PC-3 (cell line): ENCODE measurements at regions not wholly inside any gene's neighbourhood (a gene's known extent, or its start where the extent isn't known, plus 50 kb on each side); places are given as distances from the start of the nearest gene placed in this dataset.

Experiments
- ATAC-seq: fragments of 200-7000 bp; cut with Tn5 transposase; 2 replicates; pipeline ENCODE4 v1.9.1; 2020; ENCODE audit warnings: mild to moderate bottlenecking, moderate library complexity
- BruUV-seq: library from RNA; stranded (reverse); fragments of 400-500 nt; replicated peaks from 2 replicates; lab custom pipeline; 2021; lab: Mats Ljungman, UMichigan
- CTCF ChIA-PET: fragments of 300-600 bp; sonication (Branson Sonifier 250); formaldehyde crosslinking; loops from one replicate; lab custom pipeline; 2022; ENCODE audit warnings: antibody characterized with exemption; lab: Charles Lee
- POLR2A ChIA-PET: fragments of 300-600 bp; sonication (Branson Sonifier 250); formaldehyde crosslinking; loops from one replicate; lab custom pipeline; 2022; ENCODE audit warnings: antibody characterized with exemption; ENCODE audit not compliant: unreplicated experiment; lab: Charles Lee
- DNase-seq: peaks from one replicate; pipeline ENCODE4 v3.0.0-alpha.2; 2015
- H2AFZ ChIP-seq: fragments of 300-600 bp; sonication (generic); 2 replicates; pipeline ENCODE4 v1.6.0; 2016; ENCODE audit warnings: antibody characterized with exemption, low read length
- H3F3A ChIP-seq: fragments of 300-600 bp; sonication (generic); one replicate; pipeline ENCODE4 v1.6.0; 2017; ENCODE audit warnings: antibody characterized with exemption, low read length, control low read depth, mild to moderate bottlenecking; ENCODE audit not compliant: unreplicated experiment
- H3K27ac ChIP-seq: fragments of 300-600 bp; sonication (generic); 2 replicates; pipeline ENCODE4 v1.5.1; 2016; ENCODE audit warnings: mild to moderate bottlenecking, low read length
- H3K27me3 ChIP-seq: fragments of 300-600 bp; sonication (generic); 2 replicates; pipeline ENCODE4 v1.6.1; 2016; ENCODE audit warnings: low read length, mixed read lengths
- H3K36me3 ChIP-seq: fragments of 300-600 bp; sonication (generic); 2 replicates; pipeline ENCODE4 v1.6.1; 2016; ENCODE audit warnings: low read depth, mixed run types, low read length, mixed read lengths
- H3K4me1 ChIP-seq: fragments of 300-600 bp; sonication (generic); 2 replicates; pipeline ENCODE4 v1.5.1; 2016; ENCODE audit warnings: low read length; ENCODE audit not compliant: insufficient read depth
- H3K4me2 ChIP-seq: fragments of 300-600 bp; sonication (generic); 2 replicates; pipeline ENCODE4 v1.6.0; 2016; ENCODE audit warnings: low read length
- H3K4me3 ChIP-seq: fragments of 300-600 bp; sonication (generic); 2 replicates; pipeline ENCODE4 v1.5.1; 2016; ENCODE audit warnings: mild to moderate bottlenecking, low read length, mixed read lengths
- H3K79me2 ChIP-seq: fragments of 300-600 bp; sonication (generic); 2 replicates; pipeline ENCODE4 v1.6.1; 2017; ENCODE audit warnings: low read length, mixed read lengths
- H3K9ac ChIP-seq: fragments of 300-600 bp; sonication (generic); 2 replicates; pipeline ENCODE4 v1.6.0; 2016; ENCODE audit warnings: mild to moderate bottlenecking, low read length
- H3K9me2 ChIP-seq: fragments of 300-600 bp; sonication (generic); replicated peaks from 2 replicates; pipeline ENCODE4 v1.6.1; 2016; ENCODE audit warnings: mixed run types, low read length, mixed read lengths
- H3K9me3 ChIP-seq: fragments of 300-600 bp; sonication (generic); 2 replicates; pipeline ENCODE4 v1.6.1; 2016; ENCODE audit warnings: low read length, mixed read lengths
- H4K20me1 ChIP-seq: fragments of 300-600 bp; sonication (generic); 2 replicates; pipeline ENCODE4 v1.6.1; 2016; ENCODE audit warnings: low read length, mixed read lengths
- EZH2 ChIP-seq: fragments of 300-600 bp; sonication (generic); IDR thresholded peaks from one replicate; pipeline ENCODE4 v1.6.1; 2017; ENCODE audit warnings: antibody characterized with exemption, mild to moderate bottlenecking, low read length; ENCODE audit not compliant: unreplicated experiment
- EZH2phosphoT487 ChIP-seq: fragments of 300-600 bp; sonication (generic); IDR thresholded peaks from 2 replicates; pipeline ENCODE4 v1.6.1; 2018; ENCODE audit warnings: mild to moderate bottlenecking, antibody characterized with exemption, low read length, borderline replicate concordance
- intact Hi-C: fragments of 100-400 bp; cut with micrococcal nuclease; formaldehyde crosslinking; loops from 2 replicates; pipeline ENCODE4 v1.9.0; 2023
- TF ChIP-seq, protein P1 (sequence below): fragments of 300-600 bp; sonication (generic); conservative IDR thresholded peaks from 2 replicates; pipeline ENCODE4 v1.5.1; 2017; ENCODE audit warnings: antibody characterized with exemption, low read depth, mild to moderate bottlenecking, low read length

DNA sequence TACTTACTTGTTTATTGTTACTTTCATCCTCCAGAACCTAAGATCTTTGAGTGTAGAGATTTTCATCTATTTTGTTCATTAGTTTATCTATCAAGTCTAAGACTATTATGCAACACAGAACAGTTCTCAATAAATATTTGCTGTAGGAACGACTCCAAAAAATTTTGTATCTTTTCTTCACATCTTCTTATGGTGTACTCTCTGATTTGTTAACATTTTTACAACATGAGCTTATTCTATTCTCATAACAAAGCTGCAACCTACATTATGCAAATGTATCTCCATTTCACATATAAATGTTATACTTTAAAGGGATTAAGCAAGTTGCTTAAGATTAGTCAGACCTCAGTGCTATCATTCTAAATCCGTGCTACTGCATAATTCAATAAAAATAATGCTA lies 514.2 kb upstream of the ZP4 start:
- Histone ChIP-seq H3K4me3 (no peak overlapping the region), H3K9me2 (no peaks in the 10 kb centered on the region), H2AFZ (no peak overlapping the region), H3K9me3 (no peaks in the 10 kb centered on the region), H3K4me2 (no peak overlapping the region), H3K27ac (no peak overlapping the region), H3K9ac (no peak overlapping the region), H3K79me2 (no peaks in the 10 kb centered on the region), H3F3A (no peaks in the 10 kb centered on the region), H3K4me1 (peaks cover 7% of the 10 kb centered on the region; the same call in 1 of the 2 replicates), H3K36me3 (no peaks in the 10 kb centered on the region), H4K20me1 (no peaks in the 10 kb centered on the region), H3K27me3 (no peaks in the 10 kb centered on the region)
- ATAC-seq (no peak), DNase-seq (no peak)
- no peak for TF ChIP-seq EZH2phosphoT487
- TF ChIP-seq EZH2, result no peak
- TF ChIP-seq, protein P1, sequence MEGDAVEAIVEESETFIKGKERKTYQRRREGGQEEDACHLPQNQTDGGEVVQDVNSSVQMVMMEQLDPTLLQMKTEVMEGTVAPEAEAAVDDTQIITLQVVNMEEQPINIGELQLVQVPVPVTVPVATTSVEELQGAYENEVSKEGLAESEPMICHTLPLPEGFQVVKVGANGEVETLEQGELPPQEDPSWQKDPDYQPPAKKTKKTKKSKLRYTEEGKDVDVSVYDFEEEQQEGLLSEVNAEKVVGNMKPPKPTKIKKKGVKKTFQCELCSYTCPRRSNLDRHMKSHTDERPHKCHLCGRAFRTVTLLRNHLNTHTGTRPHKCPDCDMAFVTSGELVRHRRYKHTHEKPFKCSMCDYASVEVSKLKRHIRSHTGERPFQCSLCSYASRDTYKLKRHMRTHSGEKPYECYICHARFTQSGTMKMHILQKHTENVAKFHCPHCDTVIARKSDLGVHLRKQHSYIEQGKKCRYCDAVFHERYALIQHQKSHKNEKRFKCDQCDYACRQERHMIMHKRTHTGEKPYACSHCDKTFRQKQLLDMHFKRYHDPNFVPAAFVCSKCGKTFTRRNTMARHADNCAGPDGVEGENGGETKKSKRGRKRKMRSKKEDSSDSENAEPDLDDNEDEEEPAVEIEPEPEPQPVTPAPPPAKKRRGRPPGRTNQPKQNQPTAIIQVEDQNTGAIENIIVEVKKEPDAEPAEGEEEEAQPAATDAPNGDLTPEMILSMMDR, result no peak
- intact Hi-C loops, result no loop called here
- ChIA-PET CTCF (no interaction called here), POLR2A (no interaction called here)
- BruUV-seq, result no TSS peak

DNA sequence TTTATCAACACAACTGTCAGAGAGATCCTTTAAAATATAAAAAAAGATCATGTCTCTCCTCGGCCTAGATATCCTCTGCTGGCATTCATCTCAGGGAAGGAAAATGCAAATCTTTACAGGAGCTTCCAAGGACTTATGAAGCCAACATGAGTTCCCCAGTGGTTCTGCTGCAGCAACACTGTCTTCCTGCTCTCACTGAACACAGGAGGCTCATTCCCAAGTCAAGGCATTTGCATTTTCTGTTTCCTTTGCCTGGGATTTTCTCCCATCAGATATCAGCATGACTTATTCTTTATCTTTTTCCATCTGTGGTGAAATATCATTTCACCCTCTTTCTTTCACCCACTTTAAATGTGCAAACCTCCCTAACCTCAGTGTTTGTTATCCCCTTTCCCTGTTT lies 513.8 kb upstream of the ZP4 start:
- Histone ChIP-seq H3K9me2 (no peaks in the 10 kb centered on the region), H3K9me3 (no peaks in the 10 kb centered on the region), H2AFZ (no peak overlapping the region), H4K20me1 (no peaks in the 10 kb centered on the region), H3K4me2 (no peak overlapping the region), H3K27me3 (no peaks in the 10 kb centered on the region), H3K4me1 (peaks cover 4% of the 10 kb centered on the region; the same call in 1 of the 2 replicates), H3K36me3 (no peaks in the 10 kb centered on the region), H3K79me2 (no peaks in the 10 kb centered on the region), H3K4me3 (no peak overlapping the region), H3K27ac (no peak overlapping the region), H3K9ac (no peak overlapping the region), H3F3A (no peaks in the 10 kb centered on the region)
- no TSS peak for BruUV-seq
- POLR2A ChIA-PET, result no interaction called here
- no peak for ATAC-seq
- CTCF ChIA-PET, result no interaction called here
- DNase-seq, result no peak
- no peak for TF ChIP-seq EZH2phosphoT487
- TF ChIP-seq EZH2, result no peak
- TF ChIP-seq, protein P1, result no peak
- intact Hi-C loops, result no loop called here

DNA sequence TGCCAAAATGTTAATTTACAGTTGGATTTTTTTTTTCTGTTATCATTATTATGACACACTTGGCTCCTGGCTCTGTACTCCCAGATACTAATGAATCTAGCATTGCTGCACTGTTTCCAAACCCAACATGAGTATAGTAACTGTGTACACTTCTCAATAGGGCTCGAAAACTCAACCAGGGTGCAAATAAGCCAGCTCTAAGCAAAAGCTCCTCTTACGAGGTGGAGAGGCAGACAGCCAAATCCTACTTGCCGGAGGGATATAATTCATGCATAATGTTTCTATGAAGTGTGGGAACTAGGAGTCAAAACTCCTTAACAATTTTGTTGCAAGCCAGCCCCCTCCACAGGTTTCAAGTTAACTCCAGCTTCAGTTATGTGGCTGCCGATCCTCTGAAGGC lies 510.4 kb upstream of the ZP4 start:
- Histone ChIP-seq H3F3A (no peaks in the 10 kb centered on the region), H3K79me2 (no peaks in the 10 kb centered on the region), H3K9me2 (no peaks in the 10 kb centered on the region), H3K4me1 (no peaks in the 10 kb centered on the region), H3K9me3 (no peaks in the 10 kb centered on the region), H3K4me3 (no peak overlapping the region), H2AFZ (no peak overlapping the region), H3K4me2 (no peak overlapping the region), H3K27me3 (no peaks in the 10 kb centered on the region), H3K27ac (no peak overlapping the region), H3K9ac (no peak overlapping the region), H4K20me1 (no peaks in the 10 kb centered on the region), H3K36me3 (no peaks in the 10 kb centered on the region)
- intact Hi-C loops, result no loop called here
- ChIA-PET CTCF (no interaction called here), POLR2A (no interaction called here)
- no peak for TF ChIP-seq EZH2
- TF ChIP-seq, protein P1, result no peak
- no peak for ATAC-seq
- BruUV-seq, result no TSS peak
- DNase-seq, result no peak
